Pancreas (tissue), 10 donors: ENCODE measurements at regions not wholly inside any gene's neighbourhood (a gene's known extent, or its start where the extent isn't known, plus 50 kb on each side); places are given as distances from the start of the nearest gene placed in this dataset.

Experiments
- ATAC-seq, 4 donors: fragments of 200-7000 bp; cut with Tn5 transposase; one replicate each; pipeline versions ENCODE4 v1.8.0 to v1.9.1; 2020; ENCODE audit warnings: mild to moderate bottlenecking in 4 of 4, moderate library complexity in 4 of 4
- DNase-seq, 6 donors: peaks; one replicate each; pipeline ENCODE4 v3.0.0-alpha.2; 2020
- FAIRE-seq: peaks from 2 replicates; lab custom pipeline; 2012; peaks lifted over from hg19 to GRCh38; lab: Jason Lieb, UNC
- H3K27ac ChIP-seq, 4 donors: fragments of 200-600 bp; sonication (generic); 1 replicate in 3 of 4; 2 replicates in 1 of 4; pipeline versions ENCODE4 v1.5.0 to v1.8.0; 2020
- H3K27me3 ChIP-seq, 4 donors: fragments of 200-600 bp; one replicate each; pipeline ENCODE4 v1.8.0; 2021
- H3K36me3 ChIP-seq, 3 donors: fragments of 200-600 bp; sonication (generic) in 1 of 3; one replicate each; pipeline versions ENCODE4 v1.5.0 to v1.8.0; 2020 to 2021
- H3K4me1 ChIP-seq, 3 donors: fragments of 200-600 bp; one replicate each; pipeline ENCODE4 v1.8.0; 2021
- H3K4me3 ChIP-seq, 4 donors: fragments of 200-600 bp; sonication (generic) in 2 of 4; one replicate each; pipeline versions ENCODE4 v1.5.0 to v1.8.0; 2020 to 2021
- H3K9me3 ChIP-seq, 4 donors: fragments of 200-600 bp; one replicate each; pipeline ENCODE4 v1.8.0; 2021
- WGBS, 2 donors: extraction: QIAGEN DNeasy Blood & Tissue Kit; methylation state at CpG; one replicate each; pipeline ENCODE4 v1.1.7; 2013; 5-methylcytosine and 5-hydroxymethylcytosine counted together
- intact Hi-C, 3 donors: fragments of 100-400 bp; cut with DNase I; formaldehyde crosslinking; loops; one replicate each; pipeline versions ENCODE4 v1.11.1 to v1.14.2; 2022
- TF ChIP-seq, protein P1 (sequence below), 4 donors: fragments of 200-600 bp; sonication (generic) in 3 of 4; IDR thresholded peaks; one replicate each; pipeline versions ENCODE4 v1.5.0 to v1.8.0; 2021; ENCODE audit warnings: antibody characterized with exemption in 4 of 4
- donor health status: healthy with polysubstance abuse.
- donor health status: DM: no; HTN: no; CAD: no; lungs with moderate emphysema.
- donor health status: DM: no; HTN: no; CAD: no.
- donor health status: control.
- donor health status: control.
- donor health status: Bipolar disorder and iron deficiency.
- donor health status: DM: yes; HTN: yes; CAD: no.
- donor health status: DM: no; HTN: no; CAD: no.
- donor health status: DM: no; HTN: no; CAD: no.
- donor health status: DM: yes; HTN: yes; CAD: no.

DNA sequence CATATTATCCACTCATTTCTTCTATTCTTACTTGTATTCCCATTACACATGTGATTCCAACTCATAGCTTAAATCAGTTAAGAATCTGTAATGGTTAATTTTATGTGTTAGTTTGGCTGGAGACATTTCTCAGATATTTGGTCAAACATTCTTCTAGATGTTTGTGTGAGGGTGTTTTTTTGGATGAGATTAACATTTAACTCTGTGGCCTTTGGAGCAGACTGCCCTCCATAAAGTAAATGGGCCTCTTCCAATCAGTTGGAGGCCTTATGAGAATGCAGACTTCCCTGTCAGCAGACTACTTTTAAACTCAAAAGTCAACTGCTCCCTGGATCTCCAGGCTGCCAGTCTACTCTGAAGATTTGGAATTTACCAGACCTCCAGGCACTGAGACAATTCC, 976.8 kb upstream of the ACVR2A start:
- no peak for FAIRE-seq
- Histone ChIP-seq H3K9me3 (no peaks in the 10 kb centered on the region), H3K36me3 (no peaks in the 10 kb centered on the region), H3K4me3 (no peak overlapping the region), H3K27me3 (no peaks in the 10 kb centered on the region), H3K27ac (no peak overlapping the region), H3K4me1 (no peaks in the 10 kb centered on the region)
- intact Hi-C loops: no loop called here
- TF ChIP-seq, protein P1, sequence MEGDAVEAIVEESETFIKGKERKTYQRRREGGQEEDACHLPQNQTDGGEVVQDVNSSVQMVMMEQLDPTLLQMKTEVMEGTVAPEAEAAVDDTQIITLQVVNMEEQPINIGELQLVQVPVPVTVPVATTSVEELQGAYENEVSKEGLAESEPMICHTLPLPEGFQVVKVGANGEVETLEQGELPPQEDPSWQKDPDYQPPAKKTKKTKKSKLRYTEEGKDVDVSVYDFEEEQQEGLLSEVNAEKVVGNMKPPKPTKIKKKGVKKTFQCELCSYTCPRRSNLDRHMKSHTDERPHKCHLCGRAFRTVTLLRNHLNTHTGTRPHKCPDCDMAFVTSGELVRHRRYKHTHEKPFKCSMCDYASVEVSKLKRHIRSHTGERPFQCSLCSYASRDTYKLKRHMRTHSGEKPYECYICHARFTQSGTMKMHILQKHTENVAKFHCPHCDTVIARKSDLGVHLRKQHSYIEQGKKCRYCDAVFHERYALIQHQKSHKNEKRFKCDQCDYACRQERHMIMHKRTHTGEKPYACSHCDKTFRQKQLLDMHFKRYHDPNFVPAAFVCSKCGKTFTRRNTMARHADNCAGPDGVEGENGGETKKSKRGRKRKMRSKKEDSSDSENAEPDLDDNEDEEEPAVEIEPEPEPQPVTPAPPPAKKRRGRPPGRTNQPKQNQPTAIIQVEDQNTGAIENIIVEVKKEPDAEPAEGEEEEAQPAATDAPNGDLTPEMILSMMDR (IDR thresholded peaks at IDR 0.05): no peak
- ATAC-seq: no peak
- DNase-seq: no peak

- TF ChIP-seq, protein P1 (IDR thresholded peaks at IDR 0.05): no peak
- intact Hi-C loops: no loop called here
- ATAC-seq: no peak
- Histone ChIP-seq H3K4me3 (no peak overlapping the region), H3K27me3 (no peaks in the 10 kb centered on the region), H3K27ac (no peak overlapping the region), H3K4me1 (no peaks in the 10 kb centered on the region), H3K9me3 (no peaks in the 10 kb centered on the region), H3K36me3 (no peaks in the 10 kb centered on the region)
- FAIRE-seq: no peak
- DNase-seq: no peak
- 60 to 67% methylated on average over 5 of the region's 5 CpGs for WGBS, 2 donors
Observed at GRCh38 chr2:146867477-146867986, 977.3 kb upstream of the ACVR2A start.

DNA sequence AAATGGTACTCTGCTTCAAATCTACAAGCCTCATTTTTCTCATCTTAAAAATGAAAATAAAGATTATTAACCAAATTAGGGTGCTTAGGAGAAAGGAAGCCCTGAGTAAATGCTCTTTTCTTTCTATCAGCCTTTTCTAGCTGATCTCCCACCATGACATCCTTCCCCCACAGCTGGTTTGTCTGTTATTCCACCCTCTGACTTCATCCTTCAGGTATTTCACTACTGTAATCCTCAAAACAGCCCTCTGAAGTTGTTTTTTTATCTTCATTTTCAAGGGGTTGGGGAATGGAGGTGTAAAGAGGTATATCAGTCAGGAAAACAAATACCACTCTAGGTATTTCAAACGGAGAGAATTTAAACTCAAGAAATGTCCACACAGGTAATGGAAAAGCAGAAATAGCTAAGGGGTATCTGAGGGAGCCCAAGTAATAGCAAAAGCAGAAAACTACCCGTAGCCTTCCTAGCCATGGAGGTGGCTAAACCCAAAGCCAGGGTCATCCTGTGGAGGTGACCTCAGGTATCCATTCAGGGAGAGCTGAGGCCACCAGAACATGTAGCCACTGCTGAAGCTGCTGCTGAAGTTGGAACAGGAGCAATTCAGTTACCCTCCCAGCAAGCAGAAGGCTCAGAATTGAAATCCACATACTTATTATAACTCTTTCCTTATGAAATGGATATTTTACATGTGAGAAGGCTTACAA, 990.9 kb upstream of the ACVR2A start:
- DNase-seq: no peak
- intact Hi-C loops: no loop called here
- no peak for ATAC-seq
- FAIRE-seq: no peak
- Histone ChIP-seq H3K27me3 (no peaks in the 10 kb centered on the region), H3K4me1 (no peaks in the 10 kb centered on the region), H3K4me3 (no peak overlapping the region), H3K36me3 (no peaks in the 10 kb centered on the region), H3K9me3 (no peaks in the 10 kb centered on the region), H3K27ac (no peak overlapping the region)
- 42 to 56% methylated on average over 2 of the region's 2 CpGs for WGBS, 2 donors
- TF ChIP-seq, protein P1 (IDR thresholded peaks at IDR 0.05): no peak

GRCh38 chr2:146852661-146853060, 992.2 kb upstream of the ACVR2A start:
- TF ChIP-seq, protein P1 (IDR thresholded peaks at IDR 0.05): no peak
- H3K4me3 ChIP-seq: no peak overlapping the region
- H3K36me3 ChIP-seq: no peaks in the 10 kb centered on the region
- H3K27ac ChIP-seq: no peak overlapping the region
- WGBS, 2 donors: 32 to 42% methylated on average over 1 of the region's 1 CpG
- H3K27me3 ChIP-seq: no peaks in the 10 kb centered on the region
- FAIRE-seq (no peak), ATAC-seq (no peak), DNase-seq (no peak)
- no peaks in the 10 kb centered on the region for H3K4me1 ChIP-seq
- no peaks in the 10 kb centered on the region for H3K9me3 ChIP-seq
- intact Hi-C loops: no loop called here

DNA sequence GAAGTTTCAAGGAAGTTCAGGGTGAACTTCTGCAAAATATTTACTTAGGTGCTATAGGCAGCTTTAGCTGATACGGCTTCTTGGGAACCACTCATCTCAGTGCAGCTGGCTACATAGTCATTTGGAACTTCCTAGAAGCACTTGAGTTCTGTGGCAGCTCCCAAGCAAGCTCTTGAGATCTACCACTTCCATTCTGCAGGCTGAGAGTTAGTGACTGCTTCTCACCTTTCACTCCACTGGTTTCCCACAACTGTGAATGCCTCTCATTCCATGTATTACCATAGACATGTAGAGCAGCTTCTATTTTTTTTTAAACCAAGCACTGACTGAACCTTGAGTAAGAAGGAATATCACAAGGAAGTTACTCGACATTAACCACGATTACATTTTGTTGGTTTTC, 994.1 kb upstream of the ACVR2A start:
- FAIRE-seq (no peak), ATAC-seq (no peak), DNase-seq (no peak)
- Histone ChIP-seq H3K27me3 (no peaks in the 10 kb centered on the region), H3K36me3 (no peaks in the 10 kb centered on the region), H3K4me1 (no peaks in the 10 kb centered on the region), H3K9me3 (no peaks in the 10 kb centered on the region), H3K27ac (no peak overlapping the region), H3K4me3 (no peak overlapping the region)
- WGBS, 2 donors: 58 to 63% methylated on average over 3 of the region's 3 CpGs
- TF ChIP-seq, protein P1 (IDR thresholded peaks at IDR 0.05): no peak
- intact Hi-C loops: no loop called here
